GM23248 (cell line): ENCODE measurements at regions not wholly inside any gene's neighbourhood (a gene's known extent, or its start where the extent isn't known, plus 50 kb on each side); places are given as distances from the start of the nearest gene placed in this dataset.

ENCODE experiments used
- EZH2 ChIP-seq: fragments of 200-600 bp; sonication (generic); IDR thresholded peaks from 2 replicates; pipeline ENCODE4 v1.6.1; 2018; ENCODE audit warnings: antibody characterized with exemption, mild to moderate bottlenecking; ENCODE audit not compliant: insufficient read depth, poor library complexity, severe bottlenecking
- EZH2phosphoT487 ChIP-seq: fragments of 200-600 bp; sonication (generic); IDR thresholded peaks from 2 replicates; pipeline ENCODE4 v1.6.1; 2018; ENCODE audit warnings: antibody characterized with exemption, moderate library complexity, mild to moderate bottlenecking, low read depth; ENCODE audit not compliant: insufficient read depth

GRCh38 chr13:82614086-82614485, 1268.2 kb downstream of the SLITRK1 start:
- no peak for TF ChIP-seq EZH2phosphoT487
- no peak for TF ChIP-seq EZH2
